Inflammatory macrophage treated with lipopolysaccharide for 4 hours (primary cell): ENCODE measurements at regions not wholly inside any gene's neighbourhood (a gene's known extent, or its start where the extent isn't known, plus 50 kb on each side); places are given as distances from the start of the nearest gene placed in this dataset.

ENCODE experiments used
- DNase-seq: peaks from one replicate; pipeline ENCODE4 v3.0.0-alpha.2; 2020

DNA sequence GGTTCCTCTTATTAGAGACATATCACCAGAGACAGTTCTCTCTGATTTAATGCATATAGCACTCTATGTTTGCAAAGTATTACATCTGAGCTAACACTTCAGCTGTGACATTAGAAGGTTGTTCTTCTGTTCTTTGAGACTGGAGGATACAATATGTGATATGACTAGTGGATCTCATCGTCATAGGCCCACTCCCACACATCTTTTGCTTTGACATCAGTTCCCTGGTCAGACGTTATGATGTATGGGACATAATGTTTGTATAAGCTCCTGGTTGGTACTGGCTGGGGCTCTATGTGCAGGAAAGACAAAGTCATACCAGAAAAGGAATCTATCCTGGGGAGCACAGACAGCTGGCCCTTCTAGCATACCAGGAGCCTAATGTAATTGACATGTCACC, 57.7 kb upstream of the MAML3 start:
- no peak for DNase-seq

DNA sequence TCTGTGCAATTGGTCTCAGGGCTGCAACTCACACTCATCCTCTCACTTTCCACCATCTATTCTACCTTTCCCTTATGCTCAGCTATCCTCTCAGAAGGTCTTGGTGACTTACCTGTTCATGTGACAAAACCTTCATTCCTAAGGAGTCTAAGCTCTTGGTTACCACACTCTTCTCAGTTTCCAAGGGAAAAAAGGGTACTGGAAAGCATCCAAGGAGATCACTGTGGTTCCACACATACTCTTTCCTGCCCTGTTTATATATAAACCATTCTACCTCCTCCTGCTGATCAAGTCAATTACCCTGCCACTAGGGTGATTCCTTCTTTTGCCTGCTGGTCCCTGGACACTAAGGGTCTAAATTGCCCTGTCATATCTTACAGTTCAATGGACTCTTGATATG, 57.2 kb upstream of the MAML3 start:
- DNase-seq: no peak

DNA sequence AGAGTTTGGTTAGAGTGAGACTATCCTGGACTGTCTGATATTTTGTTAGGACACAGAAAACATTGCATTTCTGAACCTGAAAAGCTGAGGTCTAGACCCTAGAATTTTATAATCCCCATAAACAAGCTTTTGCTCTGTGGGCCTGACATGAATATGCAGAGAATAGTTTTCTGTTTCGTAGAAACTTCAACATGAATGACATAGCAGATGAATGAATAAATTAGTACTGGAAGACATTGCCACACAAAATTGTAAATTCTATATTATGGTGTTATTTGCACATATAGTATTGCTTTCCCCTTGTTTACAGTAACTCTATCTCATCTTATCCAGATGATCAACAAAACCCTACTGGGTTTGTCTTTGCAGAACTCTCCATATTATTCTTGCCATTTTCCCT, 54.9 kb upstream of the MAML3 start:
- DNase-seq: no peak
